DND-41 (cell line): ENCODE measurements at regions not wholly inside any gene's neighbourhood (a gene's known extent, or its start where the extent isn't known, plus 50 kb on each side); places are given as distances from the start of the nearest gene placed in this dataset.

Experiments used
- CTCF ChIP-seq: IDR thresholded peaks from 2 replicates; pipeline ENCODE4 v1.5.1; 2012; ENCODE audit warnings: borderline replicate concordance, low read length, moderate library complexity, mild to moderate bottlenecking; ENCODE audit not compliant: poor library complexity, severe bottlenecking; ENCODE audit errors: extremely low read depth
- EZH2 ChIP-seq: IDR thresholded peaks from 3 replicates; pipeline ENCODE4 v1.6.1; 2012; ENCODE audit warnings: borderline replicate concordance, low read depth, mild to moderate bottlenecking, moderate library complexity, low read length, inconsistent platforms; ENCODE audit not compliant: severe bottlenecking

- no peak for TF ChIP-seq CTCF
- TF ChIP-seq EZH2: no peak
Measured at GRCh38 chr15:67005294-67005996, 60.0 kb upstream of the SMAD3 start.
